ENCODE measurements at regions not wholly inside any gene's neighbourhood (a gene's known extent, or its start where the extent isn't known, plus 50 kb on each side); places are given as distances from the start of the nearest gene placed in this dataset.

GRCh38 chr14:21991130-21991529 lies 317.5 kb upstream of the OR4E1 start:
- intact Hi-C loops (cut with DNase I), result no loop called here
- H3K9me3 ChIP-seq, result no peaks in the 10 kb centered on the region
- H3K36me3 ChIP-seq, result no peaks in the 10 kb centered on the region
- no peak for TF ChIP-seq CTCF (IDR thresholded peaks at IDR 0.05)
- DNase-seq (ENCODE audit: low spot score in 2 of 2), result no peak
- H3K27me3 ChIP-seq, result no peaks in the 10 kb centered on the region
- H3K4me1 ChIP-seq, result no peaks in the 10 kb centered on the region
- no peak overlapping the region for H3K4me3 ChIP-seq
- H3K27ac ChIP-seq, result no peak overlapping the region

GRCh38 chr14:21990116-21990515 lies 316.5 kb upstream of the OR4E1 start:
- intact Hi-C loops (cut with DNase I), result no loop called here
- Histone ChIP-seq H3K27ac (no peak overlapping the region), H3K27me3 (no peaks in the 10 kb centered on the region), H3K4me3 (no peak overlapping the region), H3K36me3 (no peaks in the 10 kb centered on the region), H3K9me3 (no peaks in the 10 kb centered on the region), H3K4me1 (no peaks in the 10 kb centered on the region)
- peak in 2 of 3 experiments; percentile 15 to 19 for TF ChIP-seq CTCF (IDR thresholded peaks at IDR 0.05)
- DNase-seq (ENCODE audit: low spot score in 2 of 2), result no peak

- DNase-seq (ENCODE audit: low spot score in 2 of 2), result no peak
- TF ChIP-seq CTCF (IDR thresholded peaks at IDR 0.05), result no peak
- no peak overlapping the region for H3K4me3 ChIP-seq
- H3K27ac ChIP-seq, result no peak overlapping the region
- no peaks in the 10 kb centered on the region for H3K9me3 ChIP-seq
- no peaks in the 10 kb centered on the region for H3K27me3 ChIP-seq
- H3K4me1 ChIP-seq, result no peaks in the 10 kb centered on the region
- intact Hi-C loops (cut with DNase I), result no loop called here
- no peaks in the 10 kb centered on the region for H3K36me3 ChIP-seq
These were observed 315.5 kb upstream of the OR4E1 start for GRCh38 chr14:21989090-21989489.

DNA sequence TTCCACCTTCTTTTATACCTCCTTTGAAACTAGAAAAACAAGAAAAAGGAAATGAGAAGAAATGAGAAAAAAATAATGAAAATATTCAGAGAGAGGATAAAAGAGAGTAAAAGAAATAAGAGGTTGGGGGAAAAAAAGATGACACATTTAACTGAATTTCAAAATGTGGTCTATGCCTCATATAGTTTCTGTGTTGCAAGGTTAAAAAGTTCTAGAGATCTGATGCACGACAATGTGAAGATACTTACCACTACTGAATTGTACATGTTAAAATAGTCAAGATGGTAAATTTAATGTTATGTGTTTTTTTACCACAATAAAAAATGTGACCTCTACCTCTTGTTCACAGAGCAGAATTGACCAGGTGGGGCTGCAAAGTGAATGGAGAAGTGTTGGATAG lies 314.8 kb upstream of the OR4E1 start:
- no peak for DNase-seq (ENCODE audit: low spot score in 2 of 2)

GRCh38 chr14:21987937-21988336 lies 314.3 kb upstream of the OR4E1 start:
- Histone ChIP-seq H3K9me3 (no peaks in the 10 kb centered on the region), H3K4me3 (no peak overlapping the region), H3K27ac (no peak overlapping the region), H3K27me3 (no peaks in the 10 kb centered on the region), H3K36me3 (no peaks in the 10 kb centered on the region), H3K4me1 (no peaks in the 10 kb centered on the region)
- intact Hi-C loops (cut with DNase I), result no loop called here
- peak in 1 of 3 experiments; percentile 26 for TF ChIP-seq CTCF (IDR thresholded peaks at IDR 0.05)
- DNase-seq (ENCODE audit: low spot score in 2 of 2), result no peak

More for the DNA sequence above, 314.8 kb upstream of the OR4E1 start:
- TF ChIP-seq CTCF (IDR thresholded peaks at IDR 0.05), result no peak
- Histone ChIP-seq H3K27ac (no peak overlapping the region), H3K4me1 (no peaks in the 10 kb centered on the region), H3K4me3 (no peak overlapping the region), H3K27me3 (no peaks in the 10 kb centered on the region), H3K9me3 (no peaks in the 10 kb centered on the region), H3K36me3 (no peaks in the 10 kb centered on the region)
- intact Hi-C loops (cut with DNase I), result no loop called here

GRCh38 chr14:21985081-21985480 lies 311.5 kb upstream of the OR4E1 start:
- Histone ChIP-seq H3K4me1 (no peaks in the 10 kb centered on the region), H3K4me3 (no peak overlapping the region), H3K9me3 (no peaks in the 10 kb centered on the region), H3K36me3 (no peaks in the 10 kb centered on the region), H3K27me3 (no peaks in the 10 kb centered on the region), H3K27ac (no peak overlapping the region)
- no peak for TF ChIP-seq CTCF (IDR thresholded peaks at IDR 0.05)
- DNase-seq (ENCODE audit: low spot score in 2 of 2), result no peak
- intact Hi-C loops (cut with DNase I), result no loop called here

Measured in ascending aorta (tissue), 2 donors.